Aorta (tissue), 5 donors: ENCODE measurements at regions not wholly inside any gene's neighbourhood (a gene's known extent, or its start where the extent isn't known, plus 50 kb on each side); places are given as distances from the start of the nearest gene placed in this dataset.

Experiments
- ATAC-seq: fragments of 200-7000 bp; cut with Tn5 transposase; one replicate; pipeline ENCODE4 v1.9.1; 2022; ENCODE audit warnings: moderate library complexity; ENCODE audit not compliant: low FRiP score
- DNase-seq, 2 donors: peaks; one replicate each; pipeline ENCODE4 v3.0.0-alpha.2; 2020
- H3K27ac ChIP-seq, 2 donors: one replicate each; pipeline ENCODE4 v1.5.1; 2013; ENCODE audit warnings: low read length in 2 of 2, mild to moderate bottlenecking in 2 of 2, moderate library complexity in 2 of 2, control low read depth in 1 of 2, inconsistent platforms in 1 of 2, low read depth in 1 of 2
- H3K27me3 ChIP-seq, 2 donors: one replicate each; pipeline ENCODE4 v1.6.1; 2013; ENCODE audit warnings: control low read depth in 1 of 2, low read length in 1 of 2, mild to moderate bottlenecking in 1 of 2, moderate library complexity in 1 of 2; ENCODE audit not compliant: insufficient read depth in 2 of 2, control insufficient read depth in 1 of 2
- H3K36me3 ChIP-seq, 2 donors: one replicate each; pipeline ENCODE4 v1.6.1; 2013; ENCODE audit warnings: control low read depth in 1 of 2, low read length in 1 of 2, mild to moderate bottlenecking in 1 of 2; ENCODE audit not compliant: insufficient read depth in 2 of 2, control insufficient read depth in 1 of 2
- H3K4me1 ChIP-seq, 2 donors: one replicate each; pipeline ENCODE4 v1.6.1; 2013; ENCODE audit warnings: low read length in 2 of 2, control low read depth in 1 of 2, mild to moderate bottlenecking in 1 of 2, moderate library complexity in 1 of 2; ENCODE audit not compliant: insufficient read depth in 2 of 2, control insufficient read depth in 1 of 2
- H3K4me3 ChIP-seq, 2 donors: one replicate each; pipeline ENCODE4 v1.5.1; 2013; ENCODE audit warnings: low read length in 2 of 2, control low read depth in 1 of 2, mild to moderate bottlenecking in 1 of 2
- H3K9me3 ChIP-seq: one replicate; pipeline ENCODE4 v1.6.1; 2013; ENCODE audit warnings: mild to moderate bottlenecking, low read length; ENCODE audit not compliant: control insufficient read depth
- WGBS, 2 donors: extraction: QIAGEN DNeasy Blood & Tissue Kit; methylation state at CpG; one replicate each; pipeline ENCODE4 v1.1.7; 2013; 5-methylcytosine and 5-hydroxymethylcytosine counted together
- intact Hi-C, 2 donors: fragments of 100-400 bp; cut with DNase I; formaldehyde crosslinking; loops; one replicate each; pipeline versions ENCODE4 v1.14.2 to v1.15.0; 2022
- donor health status: healthy with polysubstance abuse.
- donor health status: Bipolar disorder and iron deficiency.
- donor health status: DM: no; HTN: no; CAD: no.
- donor health status: DM: no; HTN: no; CAD: no.
- donor health status: DM: yes; HTN: yes; CAD: no.

DNA sequence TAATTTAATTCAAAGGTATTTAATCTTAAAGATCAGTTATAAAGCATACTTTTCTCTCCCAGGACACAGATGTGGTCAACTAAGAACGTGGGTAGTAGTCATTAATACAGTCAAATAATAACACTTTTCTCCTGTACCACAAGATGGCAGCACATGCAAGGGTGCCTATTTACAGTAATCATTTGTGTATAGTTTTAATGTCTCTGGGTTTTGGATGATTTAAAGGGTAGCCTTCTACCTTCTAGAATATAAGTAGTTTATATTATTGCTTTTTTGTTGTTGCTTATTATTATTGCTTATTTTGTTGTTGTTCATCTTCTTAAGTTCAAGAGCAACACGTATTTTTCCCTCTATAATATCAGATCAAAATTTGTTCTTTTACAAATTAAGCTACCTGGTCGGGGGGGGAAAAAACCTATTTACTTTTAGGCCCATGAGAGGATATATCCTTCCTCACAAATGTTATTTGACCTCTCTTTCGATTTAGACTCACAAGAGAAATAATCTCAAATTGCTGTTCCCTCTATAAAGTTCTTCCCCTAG is 59.6 kb upstream of the SLC27A6 start:
- Histone ChIP-seq H3K27ac (no peak overlapping the region), H3K9me3 (no peaks in the 10 kb centered on the region), H3K4me3 (no peak overlapping the region), H3K36me3 (no peaks in the 10 kb centered on the region), H3K27me3 (no peaks in the 10 kb centered on the region), H3K4me1 (no peaks in the 10 kb centered on the region)
- WGBS, 2 donors = 38% methylated on average over 4 of the region's 4 CpGs
- ATAC-seq (no peak), DNase-seq (no peak)
- intact Hi-C loops = loop anchor here (5.0 to 10.0 kb wide), 3 partner anchors 219 to 869 kb away; no protein-coding TSS in a partner anchor

DNA sequence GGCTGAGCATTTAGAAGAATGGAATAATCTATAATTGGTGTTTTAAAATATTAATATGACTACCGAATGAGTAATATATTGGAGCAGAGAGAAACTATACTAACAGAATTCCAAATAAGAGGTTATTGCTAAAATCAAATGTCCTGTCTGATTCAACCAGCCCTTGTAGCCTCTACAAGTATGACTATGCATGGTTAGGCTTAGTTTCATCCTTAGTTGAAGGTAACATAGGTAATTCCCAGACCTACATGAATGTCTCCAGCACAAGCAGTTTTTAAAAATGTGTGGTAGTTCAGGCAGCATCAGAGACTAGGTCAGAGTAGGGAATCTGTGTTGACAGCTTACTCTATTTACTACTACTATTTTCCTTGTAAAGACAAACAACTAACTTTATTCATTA is 51.7 kb upstream of the SLC27A6 start:
- no peak for DNase-seq
- no peak for ATAC-seq
- 94 to 96% methylated on average over 1 of the region's 1 CpG for WGBS, 2 donors
- H3K27me3 ChIP-seq = no peaks in the 10 kb centered on the region
- H3K4me1 ChIP-seq = no peaks in the 10 kb centered on the region
- H3K27ac ChIP-seq = no peak overlapping the region
- no peak overlapping the region for H3K4me3 ChIP-seq
- H3K9me3 ChIP-seq = no peaks in the 10 kb centered on the region
- intact Hi-C loops = no loop called here
- H3K36me3 ChIP-seq = no peaks in the 10 kb centered on the region
